H1 (cell line): ENCODE measurements at regions not wholly inside any gene's neighbourhood (a gene's known extent, or its start where the extent isn't known, plus 50 kb on each side); places are given as distances from the start of the nearest gene placed in this dataset.

ENCODE experiments used
- CEBPB ChIP-seq: IDR thresholded peaks from 2 replicates; pipeline ENCODE4 v1.6.1; 2012; ENCODE audit warnings: low read depth, low read length
- CHD2 ChIP-seq: IDR thresholded peaks from 2 replicates; pipeline ENCODE4 v1.6.1; 2012; ENCODE audit warnings: low read length, improper control_type of control experiment
- CREB1 ChIP-seq: IDR thresholded peaks from 2 replicates; pipeline ENCODE4 v1.6.1; 2012; ENCODE audit warnings: inconsistent platforms
- EZH2 ChIP-seq: fragments of 200-600 bp; sonication (generic); IDR thresholded peaks from 2 replicates; pipeline ENCODE4 v1.7.1; 2012; ENCODE audit warnings: low read depth, mild to moderate bottlenecking, moderate library complexity, low read length, inconsistent platforms; ENCODE audit not compliant: severe bottlenecking
- GTF2F1 ChIP-seq: IDR thresholded peaks from 2 replicates; pipeline ENCODE4 v1.6.1; 2012; ENCODE audit warnings: low read depth, low read length, improper control_type of control experiment, borderline replicate concordance
- JUN ChIP-seq: IDR thresholded peaks from 2 replicates; pipeline ENCODE4 v1.6.1; 2011; ENCODE audit warnings: low read depth, mild to moderate bottlenecking, improper control_type of control experiment, low read length
- PHF8 ChIP-seq: fragments of 200-600 bp; sonication (generic); conservative IDR thresholded peaks from 2 replicates; pipeline ENCODE4 v1.7.1; 2012; ENCODE audit warnings: low read depth, mild to moderate bottlenecking, inconsistent platforms, low read length, moderate library complexity
- POLR2A ChIP-seq, 2 experiments: IDR thresholded peaks; 1 replicate in 1 of 2; 2 replicates in 1 of 2; pipeline ENCODE4 v1.6.1; 2011; ENCODE audit warnings: low read depth in 2 of 2, low read length in 2 of 2, mild to moderate bottlenecking in 2 of 2; ENCODE audit errors: control extremely low read depth in 1 of 2
- POLR2AphosphoS5 ChIP-seq: IDR thresholded peaks from 2 replicates; pipeline ENCODE4 v1.6.1; 2011; ENCODE audit warnings: low read depth, low read length
- RFX5 ChIP-seq: IDR thresholded peaks from 2 replicates; pipeline ENCODE4 v1.6.1; 2011; ENCODE audit warnings: low read depth, low read length, improper control_type of control experiment, borderline replicate concordance
- SRF ChIP-seq: IDR thresholded peaks from 2 replicates; pipeline ENCODE4 v1.6.1; 2011; ENCODE audit warnings: mild to moderate bottlenecking, low read depth, low read length, moderate library complexity
- TAF7 ChIP-seq: optimal IDR thresholded peaks from 2 replicates; pipeline ENCODE3; 2011; ENCODE audit warnings: low read depth, mild to moderate bottlenecking, inconsistent platforms, low read length, moderate library complexity, borderline replicate concordance
- TF ChIP-seq, protein P1 (sequence below), 3 experiments: IDR thresholded peaks; 1 replicate in 2 of 3; 2 replicates in 1 of 3; pipeline versions ENCODE4 v1.5.1 to v1.6.1; 2011; ENCODE audit warnings: low read length in 3 of 3, mild to moderate bottlenecking in 3 of 3, inconsistent platforms in 2 of 3, low read depth in 1 of 3, moderate library complexity in 1 of 3; ENCODE audit not compliant: insufficient read depth in 1 of 3; ENCODE audit errors: control extremely low read depth in 1 of 3
- TF ChIP-seq, protein P2 (sequence below): IDR thresholded peaks from 2 replicates; pipeline ENCODE4 v1.6.1; 2012; ENCODE audit warnings: inconsistent platforms

DNA sequence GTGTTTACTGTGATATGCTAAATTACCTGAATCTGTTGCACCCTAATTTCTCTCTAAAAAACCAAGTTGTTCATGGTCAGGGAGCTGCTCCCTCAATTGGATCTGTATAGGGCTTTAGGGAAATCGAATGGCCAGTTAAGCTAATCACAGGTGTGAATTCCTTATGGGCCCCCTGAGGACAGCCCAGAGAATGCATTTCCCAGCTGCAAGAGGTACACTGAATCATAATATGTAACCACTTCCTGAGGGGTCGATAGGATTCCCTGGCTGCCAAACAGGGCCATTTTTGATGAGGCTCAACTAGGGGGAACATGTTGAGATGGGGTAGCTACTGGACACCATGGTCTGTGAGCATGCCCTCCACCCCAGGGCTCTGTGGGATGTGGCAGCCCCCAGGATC lies 478.6 kb downstream of the CCDC171 start:
- no peak for TF ChIP-seq CHD2
- no peak for TF ChIP-seq EZH2
- TF ChIP-seq JUN = no peak
- no peak for TF ChIP-seq RFX5
- no peak for TF ChIP-seq CEBPB
- TF ChIP-seq, protein P1, sequence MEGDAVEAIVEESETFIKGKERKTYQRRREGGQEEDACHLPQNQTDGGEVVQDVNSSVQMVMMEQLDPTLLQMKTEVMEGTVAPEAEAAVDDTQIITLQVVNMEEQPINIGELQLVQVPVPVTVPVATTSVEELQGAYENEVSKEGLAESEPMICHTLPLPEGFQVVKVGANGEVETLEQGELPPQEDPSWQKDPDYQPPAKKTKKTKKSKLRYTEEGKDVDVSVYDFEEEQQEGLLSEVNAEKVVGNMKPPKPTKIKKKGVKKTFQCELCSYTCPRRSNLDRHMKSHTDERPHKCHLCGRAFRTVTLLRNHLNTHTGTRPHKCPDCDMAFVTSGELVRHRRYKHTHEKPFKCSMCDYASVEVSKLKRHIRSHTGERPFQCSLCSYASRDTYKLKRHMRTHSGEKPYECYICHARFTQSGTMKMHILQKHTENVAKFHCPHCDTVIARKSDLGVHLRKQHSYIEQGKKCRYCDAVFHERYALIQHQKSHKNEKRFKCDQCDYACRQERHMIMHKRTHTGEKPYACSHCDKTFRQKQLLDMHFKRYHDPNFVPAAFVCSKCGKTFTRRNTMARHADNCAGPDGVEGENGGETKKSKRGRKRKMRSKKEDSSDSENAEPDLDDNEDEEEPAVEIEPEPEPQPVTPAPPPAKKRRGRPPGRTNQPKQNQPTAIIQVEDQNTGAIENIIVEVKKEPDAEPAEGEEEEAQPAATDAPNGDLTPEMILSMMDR (IDR thresholded peaks at IDR 0.05; ENCODE audit: control extremely low read depth in 1 of 3, insufficient read depth in 1 of 3, low read depth in 1 of 3, low read length in 3 of 3) = no peak
- no peak for TF ChIP-seq POLR2AphosphoS5
- TF ChIP-seq CREB1 = no peak
- no peak for TF ChIP-seq PHF8
- TF ChIP-seq TAF7 = no peak
- TF ChIP-seq SRF = no peak
- TF ChIP-seq POLR2A (IDR thresholded peaks at IDR 0.05; ENCODE audit: control extremely low read depth in 1 of 2, low read depth in 2 of 2, low read length in 2 of 2) = no peak
- no peak for TF ChIP-seq GTF2F1
- TF ChIP-seq, protein P2, sequence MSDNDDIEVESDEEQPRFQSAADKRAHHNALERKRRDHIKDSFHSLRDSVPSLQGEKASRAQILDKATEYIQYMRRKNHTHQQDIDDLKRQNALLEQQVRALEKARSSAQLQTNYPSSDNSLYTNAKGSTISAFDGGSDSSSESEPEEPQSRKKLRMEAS = no peak
